ENCODE measurements at regions not wholly inside any gene's neighbourhood (a gene's known extent, or its start where the extent isn't known, plus 50 kb on each side); places are given as distances from the start of the nearest gene placed in this dataset.

GRCh38 chr2:62586981-62587380 is 81.0 kb upstream of the TMEM17 start:
- TF ChIP-seq CTCF (IDR thresholded peaks at IDR 0.05; ENCODE audit: low read depth, low read length) (no peak), POLR2A (IDR thresholded peaks at IDR 0.05; ENCODE audit: extremely low read depth, insufficient read length) (no peak), MAX (IDR thresholded peaks at IDR 0.05; ENCODE audit: low read depth, low read length) (no peak), MYC (IDR thresholded peaks at IDR 0.05; ENCODE audit: low read depth, low read length) (no peak)
- DNase-seq (ENCODE audit: low read depth): no peak
- no peak overlapping the region for H3K4me3 ChIP-seq (ENCODE audit: low read depth, low read length)

DNA sequence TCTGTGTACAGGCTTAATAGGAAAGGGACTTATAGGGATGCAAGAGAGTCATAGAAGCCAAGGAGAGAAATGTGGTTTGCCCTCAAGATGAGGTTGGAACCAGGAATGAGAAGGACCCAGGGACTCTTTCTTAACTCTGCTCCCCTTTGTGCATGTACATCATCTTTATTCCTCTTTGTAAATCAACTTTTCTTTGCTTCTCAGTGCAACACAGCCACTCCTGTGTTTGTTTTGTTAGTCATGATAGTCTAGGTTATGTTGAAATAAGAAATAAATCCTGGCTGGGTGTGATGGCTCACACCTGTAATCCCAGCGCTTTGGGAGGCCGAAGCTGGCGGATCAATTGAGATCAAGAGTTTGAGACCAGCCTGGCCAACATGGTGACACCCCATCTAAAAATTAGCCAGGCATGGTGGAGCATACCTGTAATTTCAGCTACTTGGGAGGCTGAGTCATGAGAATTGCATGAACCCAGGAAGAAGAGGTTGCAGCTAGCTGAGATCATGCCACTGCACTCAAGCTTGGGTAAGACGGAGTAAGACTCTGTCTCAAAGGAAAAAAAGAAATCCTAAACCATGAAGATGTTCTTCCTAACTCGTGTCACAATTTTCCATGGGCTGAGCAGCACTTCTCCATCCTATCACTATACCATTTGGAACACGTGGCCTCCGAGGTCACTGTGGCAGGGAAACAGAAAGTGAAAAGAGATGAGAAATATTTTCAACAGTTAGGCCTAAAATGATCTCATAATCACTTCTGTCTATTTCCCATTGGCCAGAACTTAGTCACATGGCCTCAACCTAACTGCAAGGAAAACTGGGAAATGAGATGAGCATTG is 73.0 kb upstream of the TMEM17 start:
- no peak for TF ChIP-seq CTCF (IDR thresholded peaks at IDR 0.05; ENCODE audit: low read depth, low read length)
- TF ChIP-seq POLR2A (IDR thresholded peaks at IDR 0.05; ENCODE audit: extremely low read depth, insufficient read length): no peak
- no peak for TF ChIP-seq MYC (IDR thresholded peaks at IDR 0.05; ENCODE audit: low read depth, low read length)
- TF ChIP-seq MAX (IDR thresholded peaks at IDR 0.05; ENCODE audit: low read depth, low read length): no peak
- H3K4me3 ChIP-seq (ENCODE audit: low read depth, low read length): no peak overlapping the region
- no peak for DNase-seq (ENCODE audit: low read depth)

GRCh38 chr2:62577994-62578781 is 72.2 kb upstream of the TMEM17 start:
- H3K4me3 ChIP-seq (ENCODE audit: low read depth, low read length): no peak overlapping the region
- DNase-seq (ENCODE audit: low read depth): no peak
- no peak for TF ChIP-seq MYC (IDR thresholded peaks at IDR 0.05; ENCODE audit: low read depth, low read length)
- TF ChIP-seq MAX (IDR thresholded peaks at IDR 0.05; ENCODE audit: low read depth, low read length): no peak
- TF ChIP-seq CTCF (IDR thresholded peaks at IDR 0.05; ENCODE audit: low read depth, low read length): no peak
- TF ChIP-seq POLR2A (IDR thresholded peaks at IDR 0.05; ENCODE audit: extremely low read depth, insufficient read length): no peak

GRCh38 chr2:62576276-62576939 is 70.4 kb upstream of the TMEM17 start:
- no peak for DNase-seq (ENCODE audit: low read depth)
- TF ChIP-seq CTCF (IDR thresholded peaks at IDR 0.05; ENCODE audit: low read depth, low read length): no peak
- no peak for TF ChIP-seq POLR2A (IDR thresholded peaks at IDR 0.05; ENCODE audit: extremely low read depth, insufficient read length)
- TF ChIP-seq MAX (IDR thresholded peaks at IDR 0.05; ENCODE audit: low read depth, low read length): no peak
- TF ChIP-seq MYC (IDR thresholded peaks at IDR 0.05; ENCODE audit: low read depth, low read length): no peak
- H3K4me3 ChIP-seq (ENCODE audit: low read depth, low read length): no peak overlapping the region

DNA sequence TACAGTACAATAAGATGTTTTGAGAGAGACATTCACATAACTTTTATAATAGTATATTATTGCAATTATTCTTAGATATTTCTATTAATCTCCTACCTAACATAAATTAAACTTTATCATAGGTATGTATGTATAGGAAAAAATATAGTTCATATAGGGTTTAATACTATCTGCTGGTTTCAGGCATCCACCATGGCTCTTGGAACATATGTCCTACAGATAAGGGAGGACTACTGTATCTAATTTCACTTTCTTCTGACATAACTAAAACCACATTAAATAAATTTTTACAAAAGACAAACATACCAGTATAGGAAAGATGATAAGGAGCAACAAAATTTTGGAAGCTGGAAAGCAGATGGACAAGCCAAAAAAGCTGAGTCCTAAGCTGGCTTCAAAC is 67.9 kb upstream of the TMEM17 start:
- no peak for TF ChIP-seq CTCF (IDR thresholded peaks at IDR 0.05; ENCODE audit: low read depth, low read length)
- no peak for TF ChIP-seq MAX (IDR thresholded peaks at IDR 0.05; ENCODE audit: low read depth, low read length)
- TF ChIP-seq POLR2A (IDR thresholded peaks at IDR 0.05; ENCODE audit: extremely low read depth, insufficient read length): no peak
- TF ChIP-seq MYC (IDR thresholded peaks at IDR 0.05; ENCODE audit: low read depth, low read length): no peak
- no peak overlapping the region for H3K4me3 ChIP-seq (ENCODE audit: low read depth, low read length)
- no peak for DNase-seq (ENCODE audit: low read depth)
